K562 (cell line): ENCODE measurements at regions not wholly inside any gene's neighbourhood (a gene's known extent, or its start where the extent isn't known, plus 50 kb on each side); places are given as distances from the start of the nearest gene placed in this dataset.

ENCODE experiments used
- ZNF232 ChIP-seq: sonication (generic); formaldehyde crosslinking; IDR thresholded peaks from 2 replicates; pipeline ENCODE4 v1.8.0; 2022; ENCODE audit warnings: mild to moderate bottlenecking, missing genetic modification reagents
- TF ChIP-seq, protein P1 (sequence below): sonication (generic); formaldehyde crosslinking; IDR thresholded peaks from 2 replicates; pipeline ENCODE4 v1.9.0; 2022; ENCODE audit warnings: mild to moderate bottlenecking, missing genetic modification reagents
- TF ChIP-seq, protein P2 (sequence below), 3 experiments: IDR thresholded peaks in 2 of 3; conservative IDR thresholded peaks in 1 of 3; 2 replicates each; pipeline ENCODE4 v1.5.1; 2011 to 2012; ENCODE audit warnings: low read length in 3 of 3, mild to moderate bottlenecking in 3 of 3, control low read depth in 2 of 3, improper control_type of control experiment in 1 of 3, inconsistent platforms in 1 of 3, low read depth in 1 of 3, mixed read lengths in 1 of 3, moderate library complexity in 1 of 3; ENCODE audit not compliant: insufficient read depth in 2 of 3

DNA sequence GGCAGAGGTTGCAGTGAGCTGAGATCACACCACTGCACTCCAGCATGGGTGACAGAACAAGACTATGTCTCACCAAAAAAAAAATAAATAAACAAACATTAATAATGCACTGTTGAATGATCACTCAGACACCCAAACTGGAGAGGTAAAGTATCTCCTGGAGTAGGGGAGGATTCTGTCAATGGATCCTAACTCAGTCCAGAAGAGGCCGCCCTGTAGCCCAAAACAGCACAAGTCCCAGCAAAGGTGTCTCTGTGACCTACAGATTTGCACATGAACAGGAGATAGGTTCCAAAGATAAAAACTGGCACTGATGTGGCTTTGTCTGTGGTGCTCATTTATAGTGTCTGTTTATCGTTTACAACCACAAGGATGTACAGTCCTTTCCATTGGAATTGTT is 352.9 kb upstream of the USP9Y start:
- TF ChIP-seq, protein P1, sequence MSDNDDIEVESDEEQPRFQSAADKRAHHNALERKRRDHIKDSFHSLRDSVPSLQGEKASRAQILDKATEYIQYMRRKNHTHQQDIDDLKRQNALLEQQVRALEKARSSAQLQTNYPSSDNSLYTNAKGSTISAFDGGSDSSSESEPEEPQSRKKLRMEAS, result no peak
- TF ChIP-seq, protein P2, sequence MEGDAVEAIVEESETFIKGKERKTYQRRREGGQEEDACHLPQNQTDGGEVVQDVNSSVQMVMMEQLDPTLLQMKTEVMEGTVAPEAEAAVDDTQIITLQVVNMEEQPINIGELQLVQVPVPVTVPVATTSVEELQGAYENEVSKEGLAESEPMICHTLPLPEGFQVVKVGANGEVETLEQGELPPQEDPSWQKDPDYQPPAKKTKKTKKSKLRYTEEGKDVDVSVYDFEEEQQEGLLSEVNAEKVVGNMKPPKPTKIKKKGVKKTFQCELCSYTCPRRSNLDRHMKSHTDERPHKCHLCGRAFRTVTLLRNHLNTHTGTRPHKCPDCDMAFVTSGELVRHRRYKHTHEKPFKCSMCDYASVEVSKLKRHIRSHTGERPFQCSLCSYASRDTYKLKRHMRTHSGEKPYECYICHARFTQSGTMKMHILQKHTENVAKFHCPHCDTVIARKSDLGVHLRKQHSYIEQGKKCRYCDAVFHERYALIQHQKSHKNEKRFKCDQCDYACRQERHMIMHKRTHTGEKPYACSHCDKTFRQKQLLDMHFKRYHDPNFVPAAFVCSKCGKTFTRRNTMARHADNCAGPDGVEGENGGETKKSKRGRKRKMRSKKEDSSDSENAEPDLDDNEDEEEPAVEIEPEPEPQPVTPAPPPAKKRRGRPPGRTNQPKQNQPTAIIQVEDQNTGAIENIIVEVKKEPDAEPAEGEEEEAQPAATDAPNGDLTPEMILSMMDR (IDR thresholded peaks at IDR 0.05 in 2 of 3, conservative IDR thresholded peaks at IDR 0.05 in 1 of 3; ENCODE audit: insufficient read depth in 2 of 3, low read depth in 1 of 3, low read length in 3 of 3), result no peak
- no peak for TF ChIP-seq ZNF232 (CRISPR knock-in tag)
